Fibroblast of peridontal ligament (primary cell): ENCODE measurements at regions not wholly inside any gene's neighbourhood (a gene's known extent, or its start where the extent isn't known, plus 50 kb on each side); places are given as distances from the start of the nearest gene placed in this dataset.

Experiments
- DNase-seq: peaks from one replicate; pipeline ENCODE4 v3.0.0-alpha.2; 2010; ENCODE audit errors: extremely low read depth

- DNase-seq: no peak
Observed at GRCh38 chr4:107252571-107252970, 216.5 kb upstream of the DKK2 start.

DNA sequence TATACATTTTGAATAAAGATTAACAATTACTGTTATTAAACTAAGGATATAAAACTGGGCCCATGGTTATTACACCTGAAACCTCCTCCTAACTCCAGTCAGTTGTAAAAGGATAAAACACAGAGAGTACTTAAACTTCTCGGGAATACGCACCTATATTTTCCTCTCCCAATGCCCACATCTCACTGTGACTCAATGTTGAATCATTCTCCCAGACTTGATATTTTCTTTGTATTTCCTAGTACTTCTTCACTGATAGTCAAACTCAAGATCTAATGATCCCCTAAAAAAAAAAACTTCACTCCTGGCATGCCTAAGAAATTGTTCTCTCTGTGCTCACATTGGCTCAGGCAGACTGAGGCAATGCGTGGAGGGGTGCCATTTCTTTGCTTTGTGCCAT lies 212.5 kb upstream of the DKK2 start:
- no peak for DNase-seq

DNA sequence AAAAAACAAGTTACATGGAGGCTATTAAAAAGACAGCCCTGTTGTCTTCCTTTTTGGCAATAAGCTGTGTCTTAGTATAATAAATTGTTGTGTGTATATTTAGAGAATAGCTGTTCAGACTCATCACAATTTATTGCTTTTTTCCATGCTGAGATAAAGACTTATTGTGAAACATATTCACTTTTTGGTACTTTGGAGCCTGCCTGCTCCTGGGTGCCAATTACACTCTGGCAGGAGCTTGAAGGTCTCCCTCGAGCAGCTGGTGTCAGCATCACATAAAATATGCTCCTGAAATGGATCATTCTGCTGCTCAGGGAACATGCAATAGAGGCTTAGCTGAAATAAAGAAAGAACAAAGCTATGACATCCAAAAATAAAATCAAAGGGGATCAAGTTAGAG lies 211.6 kb upstream of the DKK2 start:
- DNase-seq: peak; percentile 13

GRCh38 chr4:107246761-107247160 lies 210.6 kb upstream of the DKK2 start:
- no peak for DNase-seq

DNA sequence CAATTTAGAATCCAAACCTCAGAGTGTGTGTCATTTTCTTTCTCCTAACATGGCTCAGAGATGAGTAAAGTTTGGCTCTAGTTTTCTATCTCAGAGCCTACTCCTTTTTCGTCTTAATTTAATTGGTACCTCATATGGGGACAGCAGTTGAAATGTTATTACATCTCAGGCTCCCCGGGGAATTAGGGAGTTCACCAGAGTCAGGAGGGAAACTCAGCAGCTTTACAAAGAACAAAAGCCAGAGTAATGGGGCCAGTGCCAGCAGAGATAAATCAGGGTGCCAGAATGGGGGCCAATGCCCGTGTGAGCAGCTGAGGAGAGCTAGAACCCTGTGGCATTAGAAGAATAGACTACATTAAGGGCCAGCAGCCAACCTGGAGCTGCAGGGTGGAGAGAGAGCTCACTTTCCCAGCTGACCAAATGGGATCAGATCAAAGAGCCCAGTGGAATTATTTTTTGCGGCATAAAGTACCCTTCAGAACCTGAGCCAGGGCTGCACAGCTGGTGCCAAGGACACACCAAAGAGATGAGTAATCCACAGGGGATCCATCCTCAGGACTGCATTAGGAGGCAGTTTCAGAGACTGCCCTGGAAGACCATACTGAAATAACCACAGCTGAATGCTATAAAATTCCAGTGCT lies 207.1 kb upstream of the DKK2 start:
- peak; percentile 25 for DNase-seq

DNA sequence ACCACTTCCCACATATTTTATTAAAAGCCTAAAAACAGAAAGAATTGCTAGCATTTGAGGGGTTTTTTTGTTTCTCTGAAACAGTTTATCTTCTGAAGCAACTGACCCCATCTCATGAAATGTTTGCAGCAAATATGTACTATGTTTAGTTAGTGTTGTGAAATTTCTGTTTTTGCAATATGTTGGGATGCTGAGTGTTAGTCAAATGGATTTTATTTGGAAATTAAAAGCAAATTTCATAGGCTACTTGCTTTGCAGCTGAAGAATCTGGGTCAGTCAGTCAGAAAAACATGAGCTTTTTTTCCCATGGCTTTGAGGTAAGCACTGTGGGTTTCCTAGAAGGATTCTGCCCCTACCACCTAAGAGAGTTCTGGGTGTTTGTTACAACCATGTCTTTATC lies 184.9 kb upstream of the DKK2 start:
- DNase-seq: peak; percentile 56

DNA sequence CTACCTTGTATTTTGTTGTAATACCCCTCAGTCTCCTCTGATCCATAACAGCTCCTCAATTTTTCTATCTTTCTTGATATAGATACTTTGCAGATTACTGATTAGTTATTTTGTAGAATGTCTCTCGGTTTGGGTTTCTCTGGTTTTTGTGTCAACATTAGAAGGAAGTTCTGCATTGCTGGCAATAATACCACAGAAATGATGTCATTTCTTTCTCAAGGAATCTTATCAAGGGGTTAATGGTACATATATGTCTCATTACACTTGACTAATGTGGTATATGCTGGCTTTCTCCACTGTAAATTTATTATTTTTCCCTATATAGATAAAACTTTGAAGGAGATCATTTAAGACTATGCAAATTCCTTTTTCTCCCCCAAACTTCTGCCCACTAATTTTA lies 183.6 kb upstream of the DKK2 start:
- peak; percentile 15 for DNase-seq

DNA sequence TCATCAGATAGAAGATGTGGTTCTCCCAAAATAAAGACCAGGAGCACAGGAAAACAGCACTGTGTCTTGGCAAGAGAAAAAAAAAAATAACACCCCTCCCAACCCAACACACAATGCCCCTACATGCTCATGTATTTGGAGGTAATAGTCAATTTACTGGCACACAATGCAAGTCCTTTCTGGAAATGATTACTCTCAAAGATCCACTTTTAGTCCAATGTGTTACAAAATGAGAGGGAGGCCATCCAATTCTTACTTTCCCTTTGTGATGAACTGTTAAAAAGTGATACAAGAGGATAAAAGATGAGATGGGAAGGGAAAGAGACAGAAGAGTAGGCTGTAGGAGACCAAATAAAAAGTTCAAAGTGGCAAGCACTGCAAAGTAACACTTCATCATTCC lies 180.3 kb upstream of the DKK2 start:
- DNase-seq: peak; percentile 35

DNA sequence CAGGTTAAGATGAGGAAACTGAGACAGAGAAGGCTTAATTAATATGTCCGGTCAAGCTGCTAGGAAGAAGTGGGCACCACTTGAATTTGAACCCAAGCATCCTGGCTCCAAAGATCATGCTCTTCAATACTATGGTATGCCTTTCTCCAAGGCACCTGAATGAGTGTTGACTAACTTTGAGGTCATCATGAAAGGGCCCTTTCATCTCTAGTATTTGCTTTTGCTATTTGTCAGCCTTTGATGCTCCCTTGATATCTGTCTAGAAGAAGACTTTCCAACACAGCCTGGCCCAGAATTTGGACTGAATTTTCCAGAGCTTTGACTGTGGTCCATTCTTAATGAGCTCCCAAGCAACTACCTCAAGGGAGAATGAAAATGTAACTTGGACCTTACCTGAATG lies 179.1 kb upstream of the DKK2 start:
- no peak for DNase-seq

GRCh38 chr4:107213880-107214279 lies 177.8 kb upstream of the DKK2 start:
- DNase-seq: peak; percentile 46

- DNase-seq: no peak
Observed at GRCh38 chr4:107213410-107213809, 177.3 kb upstream of the DKK2 start.

- no peak for DNase-seq
Observed at GRCh38 chr4:107212565-107212964, 176.5 kb upstream of the DKK2 start.

- DNase-seq: peak; percentile 40
Observed at GRCh38 chr4:107210450-107211239, 174.5 kb upstream of the DKK2 start.

GRCh38 chr4:107203733-107204132 lies 167.6 kb upstream of the DKK2 start:
- DNase-seq: no peak

- no peak for DNase-seq
Observed at GRCh38 chr4:107202744-107203143, 166.6 kb upstream of the DKK2 start.

DNA sequence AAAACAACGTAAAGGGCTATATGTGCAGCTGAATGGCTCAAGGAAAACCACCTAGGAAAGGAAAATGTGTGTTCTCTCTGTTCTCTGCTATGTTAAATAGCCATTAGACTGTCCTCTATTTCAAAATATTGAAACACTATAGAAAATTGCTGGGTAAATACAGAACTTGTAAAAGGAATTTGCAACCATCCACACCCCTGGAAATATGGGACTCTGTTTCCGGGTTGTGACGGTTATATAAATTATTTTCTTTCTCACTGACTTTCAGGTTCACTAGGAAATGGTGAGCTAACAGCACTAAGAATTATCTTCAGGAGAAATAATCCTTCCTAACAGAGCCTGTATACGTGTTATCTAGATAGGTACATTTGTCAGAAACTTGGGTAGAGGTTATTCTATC lies 161.0 kb upstream of the DKK2 start:
- DNase-seq: no peak

DNA sequence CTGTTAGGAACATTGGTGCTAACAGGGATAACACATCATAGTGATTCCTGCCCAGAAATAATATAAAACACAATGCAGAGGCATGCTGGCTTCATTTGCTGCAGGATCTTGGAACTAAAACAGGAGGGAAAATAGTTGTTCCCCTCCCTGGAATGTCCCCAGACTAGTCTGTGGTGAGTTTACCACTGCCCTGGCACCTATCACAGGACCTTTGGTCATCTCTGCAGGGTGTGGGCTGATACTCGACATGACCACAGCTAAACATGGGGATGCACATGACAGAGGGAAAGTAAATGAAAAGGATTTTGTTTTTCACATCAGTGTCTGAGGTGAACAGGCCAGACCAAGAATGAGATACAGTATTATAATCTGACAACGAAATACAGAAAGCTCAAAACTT lies 160.2 kb upstream of the DKK2 start:
- no peak for DNase-seq

DNA sequence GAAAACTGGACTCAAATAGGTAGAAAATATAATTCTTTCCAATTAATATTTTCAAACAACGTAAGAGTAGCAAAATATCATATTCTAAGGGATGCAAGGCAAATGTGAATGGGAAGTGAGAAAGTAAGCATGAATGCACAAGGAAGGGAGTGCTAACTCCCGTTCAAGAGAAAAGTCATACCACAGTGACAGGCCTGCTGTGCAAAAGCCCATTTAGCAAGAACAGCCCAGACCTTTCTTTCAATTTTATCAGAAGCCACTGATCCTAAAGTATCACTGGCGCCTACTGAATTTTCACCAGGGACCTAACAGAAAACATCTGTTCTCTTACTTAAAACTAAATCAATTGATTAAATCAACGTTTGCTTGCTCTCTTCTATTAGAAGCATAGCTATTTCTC lies 157.9 kb upstream of the DKK2 start:
- DNase-seq: no peak

GRCh38 chr4:107192601-107193000 lies 156.5 kb upstream of the DKK2 start:
- DNase-seq: no peak

DNA sequence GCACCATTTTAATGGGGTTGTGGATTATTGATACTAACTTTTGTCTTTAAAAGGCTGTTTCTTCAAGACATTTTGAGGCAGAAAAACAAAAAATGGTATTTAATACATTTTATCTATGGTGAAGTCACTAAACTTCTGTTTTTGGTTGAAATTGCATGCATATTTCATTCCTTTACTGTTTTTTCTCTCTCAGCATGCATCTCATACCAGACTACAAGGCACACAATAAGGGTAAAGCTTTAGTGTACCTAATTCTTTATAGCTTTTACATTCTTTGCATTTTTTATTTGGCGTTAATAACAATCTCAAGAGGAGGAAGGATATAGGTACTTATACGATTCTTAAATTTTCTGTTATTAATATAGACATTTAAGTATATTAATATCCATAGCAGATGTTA lies 151.0 kb upstream of the DKK2 start:
- DNase-seq: no peak

- DNase-seq: peak; percentile 75
Observed at GRCh38 chr4:107183155-107183774, 147.2 kb upstream of the DKK2 start.

- DNase-seq: no peak
Observed at GRCh38 chr4:107182347-107182746, 146.2 kb upstream of the DKK2 start.

GRCh38 chr4:107166873-107167450 lies 130.8 kb upstream of the DKK2 start:
- DNase-seq: no peak
